HepG2 (cell line): ENCODE measurements at regions not wholly inside any gene's neighbourhood (a gene's known extent, or its start where the extent isn't known, plus 50 kb on each side); places are given as distances from the start of the nearest gene placed in this dataset.

Experiments used
- ATAC-seq: fragments of 200-7000 bp; cut with Tn5 transposase; 3 replicates; pipeline ENCODE4 v1.9.1; 2020; ENCODE audit warnings: mild to moderate bottlenecking, moderate library complexity
- BruUV-seq: library from RNA; stranded (reverse); fragments of 400-500 nt; replicated peaks from 2 replicates; lab custom pipeline; 2021; lab: Mats Ljungman, UMichigan
- CTCF ChIA-PET: fragments of 300-600 bp; formaldehyde crosslinking; extraction: SDS; loops from one replicate; lab custom pipeline; 2021; ENCODE audit warnings: low total read pairs, inconsistent platforms, low intra/inter-chr PET ratio; lab: Yijun Ruan, JAX
- POLR2A ChIA-PET: fragments of 350-600 bp; sonication (Branson Sonifier 250); formaldehyde crosslinking; loops from one replicate; lab custom pipeline; 2020; ENCODE audit warnings: antibody characterized with exemption, inconsistent platforms; lab: Yijun Ruan, JAX
- DNase-seq: peaks from one replicate; pipeline ENCODE4 v3.0.0-alpha.2; 2015; ENCODE audit warnings: low spot score
- FAIRE-seq: peaks from 3 replicates; lab custom pipeline; 2011; peaks lifted over from hg19 to GRCh38; lab: Jason Lieb, UNC
- H2AFZ ChIP-seq: one replicate; pipeline ENCODE4 v1.6.1; 2011; ENCODE audit warnings: low read length, inconsistent platforms
- H3K27ac ChIP-seq: fragments of 300-600 bp; 3 replicates; pipeline ENCODE4 v1.8.0; 2011; ENCODE audit warnings: mixed run types, mild to moderate bottlenecking, mixed read lengths, low read length, inconsistent platforms; ENCODE audit not compliant: insufficient read depth; ENCODE audit errors: extremely low read length
- H3K27me3 ChIP-seq, 2 experiments: fragments of 200-600 bp in 1 of 2; 2 replicates in 1 of 2; 3 replicates in 1 of 2; pipeline versions ENCODE4 v1.6.0 to v1.8.0; 2011; ENCODE audit warnings: low read length in 2 of 2, mild to moderate bottlenecking in 2 of 2, moderate library complexity in 2 of 2, inconsistent platforms in 1 of 2; ENCODE audit not compliant: insufficient read depth in 2 of 2, control insufficient read depth in 1 of 2
- H3K36me3 ChIP-seq, 2 experiments: fragments of 200-600 bp in 1 of 2; replicated peaks in 1 of 2; 2 replicates in 1 of 2; 3 replicates in 1 of 2; pipeline versions ENCODE4 v1.5.1 to v1.8.0; 2011; ENCODE audit warnings: low read length in 2 of 2, inconsistent platforms in 1 of 2; ENCODE audit not compliant: insufficient read depth in 2 of 2, control insufficient read depth in 1 of 2
- H3K4me1 ChIP-seq: 2 replicates; pipeline ENCODE4 v1.5.1; 2012; ENCODE audit warnings: low read length, inconsistent platforms; ENCODE audit not compliant: insufficient read depth
- H3K4me2 ChIP-seq: 2 replicates; pipeline ENCODE4 v1.6.0; 2011; ENCODE audit warnings: low read depth, low read length, inconsistent platforms
- H3K4me3 ChIP-seq, 3 experiments: fragments of 200-600 bp in 1 of 3; sonication (generic), shearing (Covaris generic) in 1 of 3; replicated peaks in 1 of 3; 2 replicates each; pipeline ENCODE4 v1.5.1; 2011 to 2016; ENCODE audit warnings: low read length in 3 of 3, inconsistent platforms in 2 of 3, low read depth in 2 of 3, mild to moderate bottlenecking in 2 of 3, control low read depth in 1 of 3, mixed read lengths in 1 of 3; ENCODE audit not compliant: insufficient read depth in 1 of 3
- H3K79me2 ChIP-seq: one replicate; pipeline ENCODE4 v1.6.1; 2011; ENCODE audit warnings: low read length, inconsistent platforms; ENCODE audit not compliant: insufficient read depth
- H3K9ac ChIP-seq: 2 replicates; pipeline ENCODE4 v1.6.0; 2011; ENCODE audit warnings: mild to moderate bottlenecking, low read depth, low read length, inconsistent platforms; ENCODE audit not compliant: insufficient read depth
- H3K9me3 ChIP-seq: 2 replicates; pipeline ENCODE4 v1.5.1; 2012; ENCODE audit warnings: mild to moderate bottlenecking, low read length
- H4K20me1 ChIP-seq: 2 replicates; pipeline ENCODE4 v1.6.0; 2011; ENCODE audit warnings: inconsistent platforms, mild to moderate bottlenecking, low read length, moderate library complexity; ENCODE audit not compliant: insufficient read depth
- NCOA2 ChIP-seq: sonication (generic); formaldehyde crosslinking; IDR thresholded peaks from 2 replicates; pipeline ENCODE4 v1.8.0; 2022; ENCODE audit warnings: inconsistent platforms
- RARA ChIP-seq: IDR thresholded peaks from 2 replicates; pipeline ENCODE4 v1.6.1; 2016; ENCODE audit warnings: missing genetic modification reagents, missing compliant biosample characterization
- SMAD9 ChIP-seq: sonication (generic); formaldehyde crosslinking; IDR thresholded peaks from 2 replicates; pipeline ENCODE4 v1.5.1; 2020; ENCODE audit warnings: mild to moderate bottlenecking, missing genetic modification reagents
- WGBS: methylation state at CpG from one replicate; pipeline ENCODE4 v1.1.6; 2017; ENCODE audit warnings: low lambda C conversion rate; 5-methylcytosine and 5-hydroxymethylcytosine counted together
- in situ Hi-C: cut with HindIII; loops from 2 replicates; pipeline ENCODE4 v1.10.0; 2017; ENCODE audit warnings: low pct_unique_long_range_greater_than_20kb; ENCODE audit not compliant: extremely low pct_ligation_motif_present
- intact Hi-C: fragments of 100-400 bp; cut with micrococcal nuclease; formaldehyde crosslinking; loops from one replicate; pipeline ENCODE4 v1.10.0; 2022; ENCODE audit not compliant: unreplicated experiment
- TF ChIP-seq, protein P1 (sequence below), 2 experiments: fragments of 450-650 bp in 1 of 2; sonication (generic) in 1 of 2; formaldehyde crosslinking in 1 of 2; IDR thresholded peaks; 2 replicates each; pipeline versions ENCODE4 v1.6.1 to v1.8.0; 2016 to 2022; ENCODE audit warnings: antibody characterized with exemption in 1 of 2, mild to moderate bottlenecking in 1 of 2, missing genetic modification reagents in 1 of 2
- TF ChIP-seq, protein P2 (sequence below): sonication (generic); formaldehyde crosslinking; IDR thresholded peaks from 2 replicates; pipeline ENCODE4 v1.5.1; 2020; ENCODE audit warnings: missing genetic modification reagents, mild to moderate bottlenecking, borderline replicate concordance
- TF ChIP-seq, protein P3 (sequence below): IDR thresholded peaks from 2 replicates; pipeline ENCODE4 v1.6.1; 2012; ENCODE audit warnings: low read length, improper control_type of control experiment

DNA sequence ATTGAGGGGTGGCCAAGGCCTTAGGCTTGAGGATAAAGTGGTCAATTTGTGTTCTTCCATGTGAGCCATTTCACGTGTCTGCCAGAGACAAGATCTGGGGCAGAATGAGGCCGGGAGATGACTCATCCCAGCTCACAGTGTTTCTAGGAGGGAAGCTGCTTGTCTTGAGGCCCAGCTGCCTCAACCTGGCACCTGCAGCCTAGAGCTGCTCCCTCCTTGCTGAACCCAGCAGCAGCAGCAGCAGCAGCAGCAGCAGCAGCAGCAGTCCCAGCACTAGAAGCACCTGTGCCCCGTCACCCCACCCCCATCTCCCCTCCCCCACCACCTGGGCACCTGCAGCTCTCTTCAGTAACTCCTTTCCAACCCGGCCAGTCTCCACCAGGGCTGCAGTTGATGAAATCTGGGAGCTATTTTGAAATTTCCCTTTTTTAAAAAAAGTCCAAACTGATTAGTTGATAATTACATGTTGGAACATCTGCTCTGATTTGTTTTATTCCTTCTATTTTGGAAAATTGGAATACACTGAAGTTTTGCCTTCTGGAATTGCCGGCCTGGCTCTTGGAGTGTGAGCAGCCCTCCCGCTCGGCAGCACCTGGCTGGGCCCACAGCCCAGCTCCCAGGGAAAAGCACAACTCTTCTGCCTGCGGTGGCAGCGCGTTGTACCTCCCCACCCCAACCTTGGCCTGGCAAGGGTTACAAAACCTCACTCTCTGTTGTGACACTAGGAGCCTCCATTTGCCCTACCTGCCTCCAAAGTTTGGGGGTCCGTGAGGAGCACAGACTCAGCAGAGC, 143.5 kb downstream of the NXPE2 start:
- H3K27me3 ChIP-seq, result peaks cover 2 to 26% of the 10 kb centered on the region in 2 experiments; a peak in 4 of 5 replicates
- CTCF ChIA-PET, result no interaction called here
- DNase-seq (no peak), ATAC-seq (no peak), FAIRE-seq (no peak)
- no peak overlapping the region for H3K9ac ChIP-seq
- no peak overlapping the region for H3K27ac ChIP-seq
- in situ Hi-C loops, result no loop called here
- no peak overlapping the region for H2AFZ ChIP-seq
- POLR2A ChIA-PET, result no interaction called here
- no peak overlapping the region for H3K4me3 ChIP-seq
- no peaks in the 10 kb centered on the region for H3K9me3 ChIP-seq
- 39% methylated on average over 8 of the region's 11 CpGs for WGBS
- intact Hi-C loops, result no loop called here
- H3K4me1 ChIP-seq, result no peaks in the 10 kb centered on the region
- H3K4me2 ChIP-seq, result no peak overlapping the region
- no TSS peak for BruUV-seq
- no peaks in the 10 kb centered on the region for H3K36me3 ChIP-seq
- H4K20me1 ChIP-seq, result no peaks in the 10 kb centered on the region
- no peaks in the 10 kb centered on the region for H3K79me2 ChIP-seq
- TF ChIP-seq RARA (CRISPR knock-in tag), result no peak
- no peak for TF ChIP-seq SMAD9 (CRISPR knock-in tag)
- TF ChIP-seq, protein P1, sequence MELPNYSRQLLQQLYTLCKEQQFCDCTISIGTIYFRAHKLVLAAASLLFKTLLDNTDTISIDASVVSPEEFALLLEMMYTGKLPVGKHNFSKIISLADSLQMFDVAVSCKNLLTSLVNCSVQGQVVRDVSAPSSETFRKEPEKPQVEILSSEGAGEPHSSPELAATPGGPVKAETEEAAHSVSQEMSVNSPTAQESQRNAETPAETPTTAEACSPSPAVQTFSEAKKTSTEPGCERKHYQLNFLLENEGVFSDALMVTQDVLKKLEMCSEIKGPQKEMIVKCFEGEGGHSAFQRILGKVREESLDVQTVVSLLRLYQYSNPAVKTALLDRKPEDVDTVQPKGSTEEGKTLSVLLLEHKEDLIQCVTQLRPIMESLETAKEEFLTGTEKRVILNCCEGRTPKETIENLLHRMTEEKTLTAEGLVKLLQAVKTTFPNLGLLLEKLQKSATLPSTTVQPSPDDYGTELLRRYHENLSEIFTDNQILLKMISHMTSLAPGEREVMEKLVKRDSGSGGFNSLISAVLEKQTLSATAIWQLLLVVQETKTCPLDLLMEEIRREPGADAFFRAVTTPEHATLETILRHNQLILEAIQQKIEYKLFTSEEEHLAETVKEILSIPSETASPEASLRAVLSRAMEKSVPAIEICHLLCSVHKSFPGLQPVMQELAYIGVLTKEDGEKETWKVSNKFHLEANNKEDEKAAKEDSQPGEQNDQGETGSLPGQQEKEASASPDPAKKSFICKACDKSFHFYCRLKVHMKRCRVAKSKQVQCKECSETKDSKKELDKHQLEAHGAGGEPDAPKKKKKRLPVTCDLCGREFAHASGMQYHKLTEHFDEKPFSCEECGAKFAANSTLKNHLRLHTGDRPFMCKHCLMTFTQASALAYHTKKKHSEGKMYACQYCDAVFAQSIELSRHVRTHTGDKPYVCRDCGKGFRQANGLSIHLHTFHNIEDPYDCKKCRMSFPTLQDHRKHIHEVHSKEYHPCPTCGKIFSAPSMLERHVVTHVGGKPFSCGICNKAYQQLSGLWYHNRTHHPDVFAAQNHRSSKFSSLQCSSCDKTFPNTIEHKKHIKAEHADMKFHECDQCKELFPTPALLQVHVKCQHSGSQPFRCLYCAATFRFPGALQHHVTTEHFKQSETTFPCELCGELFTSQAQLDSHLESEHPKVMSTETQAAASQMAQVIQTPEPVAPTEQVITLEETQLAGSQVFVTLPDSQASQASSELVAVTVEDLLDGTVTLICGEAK (IDR thresholded peaks at IDR 0.05), result no peak
- TF ChIP-seq, protein P1 (CRISPR knock-in tag; IDR thresholded peaks at IDR 0.05), result no peak
- TF ChIP-seq NCOA2, result no peak
- TF ChIP-seq, protein P2, sequence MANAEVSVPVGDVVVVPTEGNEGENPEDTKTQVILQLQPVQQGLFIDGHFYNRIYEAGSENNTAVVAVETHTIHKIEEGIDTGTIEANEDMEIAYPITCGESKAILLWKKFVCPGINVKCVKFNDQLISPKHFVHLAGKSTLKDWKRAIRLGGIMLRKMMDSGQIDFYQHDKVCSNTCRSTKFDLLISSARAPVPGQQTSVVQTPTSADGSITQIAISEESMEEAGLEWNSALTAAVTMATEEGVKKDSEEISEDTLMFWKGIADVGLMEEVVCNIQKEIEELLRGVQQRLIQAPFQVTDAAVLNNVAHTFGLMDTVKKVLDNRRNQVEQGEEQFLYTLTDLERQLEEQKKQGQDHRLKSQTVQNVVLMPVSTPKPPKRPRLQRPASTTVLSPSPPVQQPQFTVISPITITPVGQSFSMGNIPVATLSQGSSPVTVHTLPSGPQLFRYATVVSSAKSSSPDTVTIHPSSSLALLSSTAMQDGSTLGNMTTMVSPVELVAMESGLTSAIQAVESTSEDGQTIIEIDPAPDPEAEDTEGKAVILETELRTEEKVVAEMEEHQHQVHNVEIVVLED, result no peak
- TF ChIP-seq, protein P3, sequence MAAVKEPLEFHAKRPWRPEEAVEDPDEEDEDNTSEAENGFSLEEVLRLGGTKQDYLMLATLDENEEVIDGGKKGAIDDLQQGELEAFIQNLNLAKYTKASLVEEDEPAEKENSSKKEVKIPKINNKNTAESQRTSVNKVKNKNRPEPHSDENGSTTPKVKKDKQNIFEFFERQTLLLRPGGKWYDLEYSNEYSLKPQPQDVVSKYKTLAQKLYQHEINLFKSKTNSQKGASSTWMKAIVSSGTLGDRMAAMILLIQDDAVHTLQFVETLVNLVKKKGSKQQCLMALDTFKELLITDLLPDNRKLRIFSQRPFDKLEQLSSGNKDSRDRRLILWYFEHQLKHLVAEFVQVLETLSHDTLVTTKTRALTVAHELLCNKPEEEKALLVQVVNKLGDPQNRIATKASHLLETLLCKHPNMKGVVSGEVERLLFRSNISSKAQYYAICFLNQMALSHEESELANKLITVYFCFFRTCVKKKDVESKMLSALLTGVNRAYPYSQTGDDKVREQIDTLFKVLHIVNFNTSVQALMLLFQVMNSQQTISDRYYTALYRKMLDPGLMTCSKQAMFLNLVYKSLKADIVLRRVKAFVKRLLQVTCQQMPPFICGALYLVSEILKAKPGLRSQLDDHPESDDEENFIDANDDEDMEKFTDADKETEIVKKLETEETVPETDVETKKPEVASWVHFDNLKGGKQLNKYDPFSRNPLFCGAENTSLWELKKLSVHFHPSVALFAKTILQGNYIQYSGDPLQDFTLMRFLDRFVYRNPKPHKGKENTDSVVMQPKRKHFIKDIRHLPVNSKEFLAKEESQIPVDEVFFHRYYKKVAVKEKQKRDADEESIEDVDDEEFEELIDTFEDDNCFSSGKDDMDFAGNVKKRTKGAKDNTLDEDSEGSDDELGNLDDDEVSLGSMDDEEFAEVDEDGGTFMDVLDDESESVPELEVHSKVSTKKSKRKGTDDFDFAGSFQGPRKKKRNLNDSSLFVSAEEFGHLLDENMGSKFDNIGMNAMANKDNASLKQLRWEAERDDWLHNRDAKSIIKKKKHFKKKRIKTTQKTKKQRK, result no peak
